ENCODE measurements at regions not wholly inside any gene's neighbourhood (a gene's known extent, or its start where the extent isn't known, plus 50 kb on each side); places are given as distances from the start of the nearest gene placed in this dataset.

- no peaks in the 10 kb centered on the region for H3K9me3 Mint-ChIP-seq
- no peaks in the 10 kb centered on the region for H3K27me3 Mint-ChIP-seq
- no peak overlapping the region for H3K27ac Mint-ChIP-seq
- H3K4me1 Mint-ChIP-seq (ENCODE audit: low read depth): peaks cover 19% of the 10 kb centered on the region
- no peak overlapping the region for H3K4me3 Mint-ChIP-seq
- no peaks in the 10 kb centered on the region for H3K36me3 Mint-ChIP-seq (ENCODE audit: low read depth)
Measured at GRCh38 chr2:43082903-43083677, 143.3 kb downstream of the ZFP36L2 start.

- H3K4me3 Mint-ChIP-seq: no peak overlapping the region
- H3K36me3 Mint-ChIP-seq (ENCODE audit: low read depth): no peaks in the 10 kb centered on the region
- H3K4me1 Mint-ChIP-seq (ENCODE audit: low read depth): peaks cover 19% of the 10 kb centered on the region
- H3K9me3 Mint-ChIP-seq: no peaks in the 10 kb centered on the region
- H3K27me3 Mint-ChIP-seq: no peaks in the 10 kb centered on the region
- no peak overlapping the region for H3K27ac Mint-ChIP-seq
Measured at GRCh38 chr2:43082111-43082894, 144.1 kb downstream of the ZFP36L2 start.

GRCh38 chr2:43081131-43081765, 145.2 kb downstream of the ZFP36L2 start:
- no peaks in the 10 kb centered on the region for H3K9me3 Mint-ChIP-seq
- no peaks in the 10 kb centered on the region for H3K36me3 Mint-ChIP-seq (ENCODE audit: low read depth)
- no peaks in the 10 kb centered on the region for H3K27me3 Mint-ChIP-seq
- H3K4me3 Mint-ChIP-seq: no peak overlapping the region
- peaks cover 16% of the 10 kb centered on the region for H3K4me1 Mint-ChIP-seq (ENCODE audit: low read depth)
- no peak overlapping the region for H3K27ac Mint-ChIP-seq

GRCh38 chr2:43080571-43081021, 145.8 kb downstream of the ZFP36L2 start:
- Mint-ChIP-seq H3K27me3 (no peaks in the 10 kb centered on the region), H3K4me3 (no peak overlapping the region), H3K9me3 (no peaks in the 10 kb centered on the region), H3K4me1 (ENCODE audit: low read depth) (peaks cover 14% of the 10 kb centered on the region), H3K36me3 (ENCODE audit: low read depth) (no peaks in the 10 kb centered on the region), H3K27ac (no peak overlapping the region)

GRCh38 chr2:43078781-43079755, 147.3 kb downstream of the ZFP36L2 start:
- Mint-ChIP-seq H3K4me3 (no peak overlapping the region), H3K27ac (peak overlapping the region; percentile 26), H3K27me3 (no peaks in the 10 kb centered on the region), H3K4me1 (ENCODE audit: low read depth) (peaks cover 4% of the 10 kb centered on the region), H3K9me3 (no peaks in the 10 kb centered on the region), H3K36me3 (ENCODE audit: low read depth) (no peaks in the 10 kb centered on the region)

- Mint-ChIP-seq H3K27ac (no peak overlapping the region), H3K27me3 (no peaks in the 10 kb centered on the region), H3K4me1 (ENCODE audit: low read depth) (peaks cover 4% of the 10 kb centered on the region), H3K9me3 (no peaks in the 10 kb centered on the region), H3K36me3 (ENCODE audit: low read depth) (no peaks in the 10 kb centered on the region), H3K4me3 (no peak overlapping the region)
Measured at GRCh38 chr2:43078301-43078700, 148.1 kb downstream of the ZFP36L2 start.

GRCh38 chr2:43077876-43078275, 148.5 kb downstream of the ZFP36L2 start:
- Mint-ChIP-seq H3K27me3 (no peaks in the 10 kb centered on the region), H3K4me1 (ENCODE audit: low read depth) (peaks cover 4% of the 10 kb centered on the region), H3K27ac (no peak overlapping the region), H3K36me3 (ENCODE audit: low read depth) (no peaks in the 10 kb centered on the region), H3K4me3 (no peak overlapping the region), H3K9me3 (no peaks in the 10 kb centered on the region)

- Mint-ChIP-seq H3K4me1 (ENCODE audit: low read depth) (peaks cover 4% of the 10 kb centered on the region), H3K27me3 (no peaks in the 10 kb centered on the region), H3K27ac (no peak overlapping the region)
Measured at GRCh38 chr2:43076676-43077075, 149.7 kb downstream of the ZFP36L2 start.

GRCh38 chr2:43075811-43076585, 150.4 kb downstream of the ZFP36L2 start:
- no peaks in the 10 kb centered on the region for H3K36me3 Mint-ChIP-seq (ENCODE audit: low read depth)
- no peaks in the 10 kb centered on the region for H3K27me3 Mint-ChIP-seq
- no peaks in the 10 kb centered on the region for H3K9me3 Mint-ChIP-seq
- no peak overlapping the region for H3K27ac Mint-ChIP-seq
- H3K4me1 Mint-ChIP-seq (ENCODE audit: low read depth): peaks cover 4% of the 10 kb centered on the region
- H3K4me3 Mint-ChIP-seq: no peak overlapping the region

More at GRCh38 chr2:43076676-43077075, 149.7 kb downstream of the ZFP36L2 start:
- Mint-ChIP-seq H3K36me3 (ENCODE audit: low read depth) (no peaks in the 10 kb centered on the region), H3K4me3 (no peak overlapping the region), H3K9me3 (no peaks in the 10 kb centered on the region)

GRCh38 chr2:43075054-43075593, 151.3 kb downstream of the ZFP36L2 start:
- no peaks in the 10 kb centered on the region for H3K27me3 Mint-ChIP-seq
- peaks cover under 1% of the 10 kb centered on the region for H3K4me1 Mint-ChIP-seq (ENCODE audit: low read depth)
- no peaks in the 10 kb centered on the region for H3K9me3 Mint-ChIP-seq
- no peak overlapping the region for H3K27ac Mint-ChIP-seq
- H3K36me3 Mint-ChIP-seq (ENCODE audit: low read depth): no peaks in the 10 kb centered on the region
- H3K4me3 Mint-ChIP-seq: no peak overlapping the region

GRCh38 chr2:43074592-43075053, 151.8 kb downstream of the ZFP36L2 start:
- Mint-ChIP-seq H3K4me1 (ENCODE audit: low read depth) (no peaks in the 10 kb centered on the region), H3K27ac (no peak overlapping the region), H3K4me3 (no peak overlapping the region), H3K36me3 (ENCODE audit: low read depth) (no peaks in the 10 kb centered on the region), H3K9me3 (no peaks in the 10 kb centered on the region), H3K27me3 (no peaks in the 10 kb centered on the region)

- H3K27me3 Mint-ChIP-seq: no peaks in the 10 kb centered on the region
- no peak overlapping the region for H3K27ac Mint-ChIP-seq
- no peaks in the 10 kb centered on the region for H3K9me3 Mint-ChIP-seq
- no peaks in the 10 kb centered on the region for H3K4me1 Mint-ChIP-seq (ENCODE audit: low read depth)
- no peak overlapping the region for H3K4me3 Mint-ChIP-seq
- H3K36me3 Mint-ChIP-seq (ENCODE audit: low read depth): no peaks in the 10 kb centered on the region
Measured at GRCh38 chr2:43074052-43074451, 152.4 kb downstream of the ZFP36L2 start.

GRCh38 chr2:43073401-43073825, 153.0 kb downstream of the ZFP36L2 start:
- no peaks in the 10 kb centered on the region for H3K4me1 Mint-ChIP-seq (ENCODE audit: low read depth)
- no peaks in the 10 kb centered on the region for H3K27me3 Mint-ChIP-seq
- H3K4me3 Mint-ChIP-seq: no peak overlapping the region
- no peak overlapping the region for H3K27ac Mint-ChIP-seq
- H3K9me3 Mint-ChIP-seq: no peaks in the 10 kb centered on the region
- H3K36me3 Mint-ChIP-seq (ENCODE audit: low read depth): no peaks in the 10 kb centered on the region
